ENCODE measurements at regions not wholly inside any gene's neighbourhood (a gene's known extent, or its start where the extent isn't known, plus 50 kb on each side); places are given as distances from the start of the nearest gene placed in this dataset.

GRCh38 chr3:187880851-187881250 is 135.6 kb upstream of the BCL6 start:
- no peak for TF ChIP-seq ELF4 (IDR thresholded peaks at IDR 0.05)
- TF ChIP-seq PKNOX1 (IDR thresholded peaks at IDR 0.05), result no peak
- no peak for TF ChIP-seq LEF1 (IDR thresholded peaks at IDR 0.05; ENCODE audit: borderline replicate concordance)
- no peak for TF ChIP-seq BHLHE40 (IDR thresholded peaks at IDR 0.05; ENCODE audit: borderline replicate concordance)
- TF ChIP-seq FOXM1 (IDR thresholded peaks at IDR 0.05; ENCODE audit: borderline replicate concordance), result no peak
- no peak for TF ChIP-seq FOXK2 (IDR thresholded peaks at IDR 0.05)
- no peak for TF ChIP-seq TARDBP (IDR thresholded peaks at IDR 0.05)
- TF ChIP-seq ZNF384 (IDR thresholded peaks at IDR 0.05), result no peak
- TF ChIP-seq ARNT (IDR thresholded peaks at IDR 0.05), result no peak
- no peak for TF ChIP-seq SP1 (IDR thresholded peaks at IDR 0.05)
- no peak for TF ChIP-seq NFRKB (IDR thresholded peaks at IDR 0.05)
- TF ChIP-seq SUZ12 (IDR thresholded peaks at IDR 0.05), result no peak

Measured in HEK293T (cell line).